GM12891 (cell line): ENCODE measurements at regions not wholly inside any gene's neighbourhood (a gene's known extent, or its start where the extent isn't known, plus 50 kb on each side); places are given as distances from the start of the nearest gene placed in this dataset.

Source experiments
- PAX5 ChIP-seq: IDR thresholded peaks from 2 replicates; pipeline ENCODE4 v1.6.1; 2011; ENCODE audit warnings: low read length, moderate library complexity, mild to moderate bottlenecking; ENCODE audit not compliant: insufficient read depth, severe bottlenecking
- POLR2A ChIP-seq: IDR thresholded peaks from 2 replicates; pipeline ENCODE4 v1.6.1; 2011; ENCODE audit warnings: low read depth, low read length, control low read depth
- POLR2AphosphoS5 ChIP-seq: IDR thresholded peaks from 2 replicates; pipeline ENCODE4 v1.6.1; 2011; ENCODE audit warnings: low read depth, low read length, control low read depth
- POU2F2 ChIP-seq: IDR thresholded peaks from 2 replicates; pipeline ENCODE4 v1.6.1; 2011; ENCODE audit warnings: low read depth, mild to moderate bottlenecking, control low read depth, low read length, moderate library complexity
- SPI1 ChIP-seq: IDR thresholded peaks from 2 replicates; pipeline ENCODE4 v1.6.1; 2011; ENCODE audit warnings: low read depth, low read length, control low read depth
- TAF1 ChIP-seq: IDR thresholded peaks from 2 replicates; pipeline ENCODE4 v1.6.1; 2011; ENCODE audit warnings: low read depth, low read length, control low read depth

GRCh38 chr10:14409856-14410458 is 79.2 kb upstream of the FRMD4A start:
- TF ChIP-seq POLR2A (no peak), POLR2AphosphoS5 (no peak), TAF1 (no peak), SPI1 (no peak), PAX5 (no peak), POU2F2 (no peak)
